ENCODE measurements at regions not wholly inside any gene's neighbourhood (a gene's known extent, or its start where the extent isn't known, plus 50 kb on each side); places are given as distances from the start of the nearest gene placed in this dataset.

- no peaks in the 10 kb centered on the region for H3K27me3 Mint-ChIP-seq (ENCODE audit: insufficient read depth)
- Histone ChIP-seq H3K27me3 (ENCODE audit: control insufficient read depth, insufficient read depth, low read length, poor library complexity, severe bottlenecking) (no peaks in the 10 kb centered on the region), H3K4me3 (ENCODE audit: low read length) (no peak overlapping the region), H3K36me3 (ENCODE audit: control insufficient read depth, insufficient read depth, low read length) (no peaks in the 10 kb centered on the region), H3K9ac (ENCODE audit: extremely low read depth, low read length, poor library complexity, severe bottlenecking) (no peak overlapping the region), H3K9me3 (ENCODE audit: control insufficient read depth, low read length) (peaks cover 7% of the 10 kb centered on the region), H3K27ac (ENCODE audit: low read depth, low read length) (no peak overlapping the region), H3K4me1 (ENCODE audit: control insufficient read depth, insufficient read depth, low read length) (no peaks in the 10 kb centered on the region)
- no peak for DNase-seq
- H3K9me3 Mint-ChIP-seq = peaks cover 26% of the 10 kb centered on the region
- no peak for TF ChIP-seq CTCF (conservative IDR thresholded peaks at IDR 0.05)
- no peaks in the 10 kb centered on the region for H3K4me1 Mint-ChIP-seq
- H3K36me3 Mint-ChIP-seq (ENCODE audit: low read depth) = no peaks in the 10 kb centered on the region
- H3K27ac Mint-ChIP-seq = no peak overlapping the region
- WGBS, 2 experiments (ENCODE audit: insufficient coverage in 1 of 2, insufficient read length in 1 of 2) = 94 to 99% methylated on average over 3 of the region's 3 CpGs
- H3K4me3 Mint-ChIP-seq = no peak overlapping the region
Measured at GRCh38 chr1:64417803-64418202, 52.1 kb upstream of the CACHD1 start.

Data from endodermal cell (in vitro differentiated cells).